ENCODE measurements at regions not wholly inside any gene's neighbourhood (a gene's known extent, or its start where the extent isn't known, plus 50 kb on each side); places are given as distances from the start of the nearest gene placed in this dataset.

DNA sequence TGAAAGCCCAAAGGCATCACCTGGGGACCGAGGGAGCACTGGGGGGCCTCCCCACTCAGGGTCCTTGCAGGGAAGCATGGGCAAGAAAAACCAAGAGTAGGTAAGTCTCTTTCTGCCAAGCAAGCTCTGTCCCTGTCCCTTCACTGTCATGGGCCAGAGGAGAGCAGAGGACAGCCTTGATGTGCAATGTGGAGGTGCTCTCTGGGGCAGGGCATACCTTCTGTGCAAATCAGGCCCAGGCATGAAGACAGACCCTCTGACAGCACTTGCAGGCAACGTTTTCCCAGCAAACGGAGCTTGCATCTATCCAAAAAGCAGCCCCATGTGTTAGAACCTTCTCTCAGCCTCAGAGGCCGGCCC lies 192.5 kb upstream of the PWP1 start:
- intact Hi-C loops (cut with DNase I) = no loop called here
- TF ChIP-seq, protein P1, sequence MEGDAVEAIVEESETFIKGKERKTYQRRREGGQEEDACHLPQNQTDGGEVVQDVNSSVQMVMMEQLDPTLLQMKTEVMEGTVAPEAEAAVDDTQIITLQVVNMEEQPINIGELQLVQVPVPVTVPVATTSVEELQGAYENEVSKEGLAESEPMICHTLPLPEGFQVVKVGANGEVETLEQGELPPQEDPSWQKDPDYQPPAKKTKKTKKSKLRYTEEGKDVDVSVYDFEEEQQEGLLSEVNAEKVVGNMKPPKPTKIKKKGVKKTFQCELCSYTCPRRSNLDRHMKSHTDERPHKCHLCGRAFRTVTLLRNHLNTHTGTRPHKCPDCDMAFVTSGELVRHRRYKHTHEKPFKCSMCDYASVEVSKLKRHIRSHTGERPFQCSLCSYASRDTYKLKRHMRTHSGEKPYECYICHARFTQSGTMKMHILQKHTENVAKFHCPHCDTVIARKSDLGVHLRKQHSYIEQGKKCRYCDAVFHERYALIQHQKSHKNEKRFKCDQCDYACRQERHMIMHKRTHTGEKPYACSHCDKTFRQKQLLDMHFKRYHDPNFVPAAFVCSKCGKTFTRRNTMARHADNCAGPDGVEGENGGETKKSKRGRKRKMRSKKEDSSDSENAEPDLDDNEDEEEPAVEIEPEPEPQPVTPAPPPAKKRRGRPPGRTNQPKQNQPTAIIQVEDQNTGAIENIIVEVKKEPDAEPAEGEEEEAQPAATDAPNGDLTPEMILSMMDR (IDR thresholded peaks at IDR 0.05) = no peak
- DNase-seq = no peak
- no peak overlapping the region for H3K9ac ChIP-seq (ENCODE audit: low read depth in 2 of 2, low read length in 2 of 2)
- no peaks in the 10 kb centered on the region for H3K36me3 ChIP-seq
- H3K27ac ChIP-seq = no peak overlapping the region
- H3K4me1 ChIP-seq = no peaks in the 10 kb centered on the region
- no peaks in the 10 kb centered on the region for H3K27me3 ChIP-seq
- no peak overlapping the region for H3K4me3 ChIP-seq
- no peaks in the 10 kb centered on the region for H3K9me3 ChIP-seq

GRCh38 chr12:107493666-107494065 lies 191.9 kb upstream of the PWP1 start:
- no peaks in the 10 kb centered on the region for H3K9me3 ChIP-seq
- no peak overlapping the region for H3K4me3 ChIP-seq
- no peaks in the 10 kb centered on the region for H3K4me1 ChIP-seq
- no peak overlapping the region for H3K27ac ChIP-seq
- TF ChIP-seq, protein P1 (IDR thresholded peaks at IDR 0.05) = no peak
- H3K9ac ChIP-seq (ENCODE audit: low read depth in 2 of 2, low read length in 2 of 2) = no peak overlapping the region
- intact Hi-C loops (cut with DNase I) = no loop called here
- DNase-seq = no peak
- H3K36me3 ChIP-seq = no peaks in the 10 kb centered on the region
- H3K27me3 ChIP-seq = no peaks in the 10 kb centered on the region

DNA sequence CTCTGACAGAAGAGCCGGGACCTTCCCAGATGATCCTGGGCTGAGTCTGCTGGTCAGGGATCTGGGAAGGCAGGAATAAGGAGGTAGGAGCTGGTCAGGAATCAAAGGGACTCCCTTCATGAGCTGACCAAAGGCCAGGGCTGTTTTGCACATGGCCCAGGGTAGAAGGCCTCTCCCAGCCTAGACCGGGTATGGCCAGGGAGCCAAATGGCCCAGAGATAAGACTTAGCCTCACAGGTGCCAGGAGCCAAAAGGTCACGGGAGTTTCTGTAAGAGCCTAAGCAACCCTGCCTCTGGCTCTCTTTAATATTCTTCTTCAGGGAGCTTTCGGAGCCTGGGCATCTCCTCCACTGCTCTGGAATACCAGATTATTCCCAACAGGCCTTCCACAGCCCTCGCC lies 191.3 kb upstream of the PWP1 start:
- no peaks in the 10 kb centered on the region for H3K9me3 ChIP-seq
- TF ChIP-seq, protein P1 (IDR thresholded peaks at IDR 0.05) = no peak
- no peak overlapping the region for H3K4me3 ChIP-seq
- intact Hi-C loops (cut with DNase I) = no loop called here
- DNase-seq = no peak
- no peaks in the 10 kb centered on the region for H3K36me3 ChIP-seq
- H3K27ac ChIP-seq = no peak overlapping the region
- no peak overlapping the region for H3K9ac ChIP-seq (ENCODE audit: low read depth in 2 of 2, low read length in 2 of 2)
- H3K27me3 ChIP-seq = no peaks in the 10 kb centered on the region
- no peaks in the 10 kb centered on the region for H3K4me1 ChIP-seq

GRCh38 chr12:107495604-107496003 lies 190.0 kb upstream of the PWP1 start:
- no peaks in the 10 kb centered on the region for H3K27me3 ChIP-seq
- no peaks in the 10 kb centered on the region for H3K36me3 ChIP-seq
- no peak overlapping the region for H3K27ac ChIP-seq
- H3K4me3 ChIP-seq = no peak overlapping the region
- intact Hi-C loops (cut with DNase I) = no loop called here
- no peak overlapping the region for H3K9ac ChIP-seq (ENCODE audit: low read depth in 2 of 2, low read length in 2 of 2)
- H3K9me3 ChIP-seq = no peaks in the 10 kb centered on the region
- DNase-seq = no peak
- TF ChIP-seq, protein P1 (IDR thresholded peaks at IDR 0.05) = no peak
- no peaks in the 10 kb centered on the region for H3K4me1 ChIP-seq

- Histone ChIP-seq H3K9me3 (no peaks in the 10 kb centered on the region), H3K27me3 (no peaks in the 10 kb centered on the region), H3K36me3 (no peaks in the 10 kb centered on the region), H3K9ac (ENCODE audit: low read depth in 2 of 2, low read length in 2 of 2) (no peak overlapping the region), H3K4me3 (no peak overlapping the region), H3K27ac (no peak overlapping the region), H3K4me1 (no peaks in the 10 kb centered on the region)
- intact Hi-C loops (cut with DNase I) = no loop called here
- TF ChIP-seq, protein P1 (IDR thresholded peaks at IDR 0.05) = no peak
- no peak for DNase-seq
Measured at GRCh38 chr12:107497231-107497630, 188.4 kb upstream of the PWP1 start.

DNA sequence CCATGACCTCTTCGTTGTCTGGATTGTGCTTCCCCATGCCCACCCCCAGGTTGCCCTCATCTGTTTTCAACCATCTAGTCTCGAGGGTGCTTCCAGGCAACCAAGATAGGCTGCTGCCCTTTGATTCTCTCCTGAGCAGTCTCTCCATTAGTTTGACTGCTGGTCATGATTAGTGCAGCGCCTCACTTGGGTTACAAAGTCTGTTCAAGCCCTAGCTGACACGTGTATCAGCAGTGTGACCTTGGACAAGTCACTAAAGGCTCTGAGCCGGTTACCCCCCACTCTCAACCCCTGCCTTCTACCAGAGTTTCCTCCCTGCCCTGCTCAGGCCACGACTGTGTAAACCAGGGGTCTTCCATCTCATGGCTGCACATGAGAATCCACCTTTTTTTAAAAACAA lies 185.3 kb upstream of the PWP1 start:
- Histone ChIP-seq H3K4me3 (no peak overlapping the region), H3K9ac (ENCODE audit: low read depth in 2 of 2, low read length in 2 of 2) (no peak overlapping the region), H3K4me1 (no peaks in the 10 kb centered on the region), H3K36me3 (no peaks in the 10 kb centered on the region), H3K9me3 (no peaks in the 10 kb centered on the region), H3K27ac (no peak overlapping the region), H3K27me3 (no peaks in the 10 kb centered on the region)
- TF ChIP-seq, protein P1 (IDR thresholded peaks at IDR 0.05) = no peak
- DNase-seq = no peak
- intact Hi-C loops (cut with DNase I) = no loop called here
